Vagina (tissue), 2 donors: ENCODE measurements at regions not wholly inside any gene's neighbourhood (a gene's known extent, or its start where the extent isn't known, plus 50 kb on each side); places are given as distances from the start of the nearest gene placed in this dataset.

Experiments used
- DNase-seq, 2 donors: peaks; one replicate each; pipeline ENCODE4 v3.0.0-alpha.2; 2017; ENCODE audit errors: extremely low spot score in 2 of 2
- H3K27ac ChIP-seq: fragments of 200-600 bp; sonication (generic); one replicate; pipeline ENCODE4 v1.5.1; 2019
- H3K27me3 ChIP-seq: fragments of 200-600 bp; sonication (generic); one replicate; pipeline ENCODE4 v1.5.1; 2019
- H3K36me3 ChIP-seq, 2 donors: fragments of 200-600 bp; sonication (generic); one replicate each; pipeline ENCODE4 v1.5.1; 2017 to 2019
- H3K4me1 ChIP-seq: fragments of 200-600 bp; sonication (generic); one replicate; pipeline ENCODE4 v1.5.1; 2019
- H3K4me3 ChIP-seq, 2 donors: fragments of 200-600 bp; sonication (generic); 1 replicate in 1 of 2; 2 replicates in 1 of 2; pipeline ENCODE4 v1.5.1; 2016 to 2019
- H3K9me3 ChIP-seq: fragments of 200-600 bp; sonication (generic); one replicate; pipeline ENCODE4 v1.5.1; 2019
- POLR2A ChIP-seq, 2 donors: fragments of 450-650 bp; IDR thresholded peaks; one replicate each; pipeline ENCODE4 v1.6.1; 2017; ENCODE audit warnings: antibody characterized with exemption in 2 of 2, mild to moderate bottlenecking in 2 of 2, moderate library complexity in 2 of 2
- POLR2AphosphoS5 ChIP-seq, 2 donors: sonication (generic); formaldehyde crosslinking; IDR thresholded peaks; one replicate each; pipeline ENCODE4 v1.9.0; 2017; ENCODE audit warnings: antibody characterized with exemption in 2 of 2, mild to moderate bottlenecking in 2 of 2, low read depth in 1 of 2; ENCODE audit not compliant: insufficient read depth in 1 of 2
- intact Hi-C: fragments of 100-400 bp; cut with DNase I; formaldehyde crosslinking; loops from one replicate; pipeline ENCODE4 v1.15.1; 2023
- TF ChIP-seq, protein P1 (sequence below), 3 experiments: fragments of 450-650 bp in 2 of 3; fragments of 200-600 bp in 1 of 3; sonication (generic) in 1 of 3; IDR thresholded peaks; one replicate each; pipeline ENCODE4 v1.5.1; 2017 to 2019; ENCODE audit warnings: antibody characterized with exemption in 3 of 3, mild to moderate bottlenecking in 2 of 3, moderate library complexity in 2 of 3

- Histone ChIP-seq H3K27me3 (no peaks in the 10 kb centered on the region), H3K27ac (no peak overlapping the region), H3K4me1 (no peaks in the 10 kb centered on the region), H3K36me3 (no peaks in the 10 kb centered on the region), H3K9me3 (no peaks in the 10 kb centered on the region), H3K4me3 (no peak overlapping the region)
- intact Hi-C loops: no loop called here
- DNase-seq: no peak
- TF ChIP-seq, protein P1, sequence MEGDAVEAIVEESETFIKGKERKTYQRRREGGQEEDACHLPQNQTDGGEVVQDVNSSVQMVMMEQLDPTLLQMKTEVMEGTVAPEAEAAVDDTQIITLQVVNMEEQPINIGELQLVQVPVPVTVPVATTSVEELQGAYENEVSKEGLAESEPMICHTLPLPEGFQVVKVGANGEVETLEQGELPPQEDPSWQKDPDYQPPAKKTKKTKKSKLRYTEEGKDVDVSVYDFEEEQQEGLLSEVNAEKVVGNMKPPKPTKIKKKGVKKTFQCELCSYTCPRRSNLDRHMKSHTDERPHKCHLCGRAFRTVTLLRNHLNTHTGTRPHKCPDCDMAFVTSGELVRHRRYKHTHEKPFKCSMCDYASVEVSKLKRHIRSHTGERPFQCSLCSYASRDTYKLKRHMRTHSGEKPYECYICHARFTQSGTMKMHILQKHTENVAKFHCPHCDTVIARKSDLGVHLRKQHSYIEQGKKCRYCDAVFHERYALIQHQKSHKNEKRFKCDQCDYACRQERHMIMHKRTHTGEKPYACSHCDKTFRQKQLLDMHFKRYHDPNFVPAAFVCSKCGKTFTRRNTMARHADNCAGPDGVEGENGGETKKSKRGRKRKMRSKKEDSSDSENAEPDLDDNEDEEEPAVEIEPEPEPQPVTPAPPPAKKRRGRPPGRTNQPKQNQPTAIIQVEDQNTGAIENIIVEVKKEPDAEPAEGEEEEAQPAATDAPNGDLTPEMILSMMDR (IDR thresholded peaks at IDR 0.05): no peak
- TF ChIP-seq POLR2A (IDR thresholded peaks at IDR 0.05): no peak
- no peak for TF ChIP-seq POLR2AphosphoS5 (IDR thresholded peaks at IDR 0.05; ENCODE audit: insufficient read depth in 1 of 2, low read depth in 1 of 2)
These were observed 101.4 kb upstream of the PIK3CG start for GRCh38 chr7:106763717-106764116.

- no peak for DNase-seq
- H3K4me3 ChIP-seq: no peak overlapping the region
- intact Hi-C loops: no loop called here
These were observed 99.2 kb upstream of the PIK3CG start for GRCh38 chr7:106765727-106766355.

DNA sequence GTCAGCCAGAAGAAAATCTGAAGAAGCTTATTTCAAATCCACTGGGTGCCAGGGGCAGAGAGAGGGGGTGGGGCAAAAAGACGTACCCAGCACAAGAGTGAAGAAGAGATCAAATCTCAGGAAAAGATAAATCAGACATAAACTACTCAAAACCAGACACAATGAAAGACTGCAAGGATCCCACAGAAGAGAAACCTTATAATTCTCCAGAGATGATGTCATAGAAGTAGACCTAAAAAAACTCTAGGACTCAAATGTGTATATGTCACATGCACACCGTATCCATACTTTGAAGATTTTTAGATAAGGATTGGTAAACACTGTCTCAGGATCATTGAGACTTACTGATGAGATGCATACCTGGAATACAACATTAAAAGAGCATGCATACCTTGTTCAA, 98.5 kb upstream of the PIK3CG start:
- Histone ChIP-seq H3K4me3 (no peak overlapping the region), H3K9me3 (no peaks in the 10 kb centered on the region), H3K27me3 (no peaks in the 10 kb centered on the region), H3K36me3 (no peaks in the 10 kb centered on the region), H3K27ac (no peak overlapping the region), H3K4me1 (no peaks in the 10 kb centered on the region)
- intact Hi-C loops: no loop called here
- TF ChIP-seq, protein P1 (IDR thresholded peaks at IDR 0.05): no peak
- TF ChIP-seq POLR2A (IDR thresholded peaks at IDR 0.05): no peak
- TF ChIP-seq POLR2AphosphoS5 (IDR thresholded peaks at IDR 0.05; ENCODE audit: insufficient read depth in 1 of 2, low read depth in 1 of 2): no peak
- DNase-seq: no peak

More at GRCh38 chr7:106765727-106766355, 99.2 kb upstream of the PIK3CG start:
- Histone ChIP-seq H3K36me3 (no peaks in the 10 kb centered on the region), H3K27me3 (no peaks in the 10 kb centered on the region), H3K4me1 (no peaks in the 10 kb centered on the region), H3K27ac (no peak overlapping the region), H3K9me3 (no peaks in the 10 kb centered on the region)
- TF ChIP-seq POLR2AphosphoS5 (IDR thresholded peaks at IDR 0.05; ENCODE audit: insufficient read depth in 1 of 2, low read depth in 1 of 2): no peak
- TF ChIP-seq, protein P1 (IDR thresholded peaks at IDR 0.05): no peak
- no peak for TF ChIP-seq POLR2A (IDR thresholded peaks at IDR 0.05)

DNA sequence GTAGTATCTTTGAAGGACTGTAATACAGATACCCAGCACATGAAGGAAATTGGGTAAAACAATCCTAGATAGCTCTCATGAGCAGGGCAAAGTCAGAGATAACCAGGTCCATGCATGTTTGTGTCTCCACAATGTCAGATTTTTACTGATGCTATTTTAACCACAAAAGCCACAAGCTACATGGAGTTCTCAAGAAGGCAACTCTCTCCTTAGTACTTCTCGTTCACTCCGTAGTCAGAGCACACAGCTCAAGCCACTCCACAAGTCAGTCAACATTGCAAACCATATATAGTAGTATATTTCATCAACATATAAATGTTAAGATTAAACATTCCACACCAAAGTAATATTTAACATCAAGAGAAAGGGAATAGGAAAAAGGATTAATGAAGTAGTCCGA, 98.0 kb upstream of the PIK3CG start:
- H3K4me3 ChIP-seq: no peak overlapping the region
- no peaks in the 10 kb centered on the region for H3K36me3 ChIP-seq
- no peak for DNase-seq
- no peaks in the 10 kb centered on the region for H3K9me3 ChIP-seq
- TF ChIP-seq POLR2A (IDR thresholded peaks at IDR 0.05) (no peak), POLR2AphosphoS5 (IDR thresholded peaks at IDR 0.05; ENCODE audit: insufficient read depth in 1 of 2, low read depth in 1 of 2) (no peak)
- TF ChIP-seq, protein P1 (IDR thresholded peaks at IDR 0.05): no peak
- intact Hi-C loops: no loop called here
- no peaks in the 10 kb centered on the region for H3K4me1 ChIP-seq
- H3K27me3 ChIP-seq: no peaks in the 10 kb centered on the region
- H3K27ac ChIP-seq: no peak overlapping the region

DNA sequence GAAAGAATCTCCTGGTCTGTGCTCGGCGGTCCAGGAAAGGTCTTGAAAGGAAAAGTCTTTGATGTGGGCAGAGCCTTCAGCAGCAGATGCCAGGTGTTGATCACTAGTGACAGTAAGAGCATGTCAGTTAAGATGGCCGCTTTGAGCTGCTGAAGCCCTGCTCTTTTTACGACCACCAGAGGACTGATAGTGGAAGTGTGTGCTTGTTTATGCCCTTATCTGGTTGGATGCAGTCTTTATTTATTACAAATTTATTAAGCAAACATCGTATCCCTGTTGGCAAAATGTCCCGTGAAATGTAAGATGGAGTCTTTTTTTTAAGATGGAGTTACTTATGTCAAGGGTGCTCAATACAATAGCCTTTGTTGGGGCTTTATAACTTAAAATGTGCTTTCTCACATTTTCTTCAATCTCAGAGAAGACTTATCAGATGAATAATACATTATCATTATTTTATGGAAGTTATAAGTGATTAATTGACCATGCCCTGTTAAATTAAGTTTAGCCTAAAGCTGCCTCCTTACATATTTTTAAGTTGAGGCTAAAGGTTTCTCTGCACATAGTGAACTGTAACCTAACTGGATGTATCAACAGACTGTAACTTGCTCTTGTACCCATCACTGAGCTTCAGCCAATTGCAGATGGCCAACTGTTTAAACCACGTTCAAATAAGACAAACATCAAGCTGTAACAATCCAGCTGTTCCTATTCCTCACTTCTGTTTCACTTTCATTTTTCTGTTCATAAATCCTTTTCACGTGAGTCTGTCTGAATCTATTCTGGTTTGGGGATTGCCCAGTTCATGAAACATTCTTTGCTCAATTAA, 97.4 kb upstream of the PIK3CG start:
- H3K27ac ChIP-seq: peak overlapping the region; percentile 36

More for the DNA sequence above, 97.4 kb upstream of the PIK3CG start:
- DNase-seq: no peak
- intact Hi-C loops: no loop called here
- Histone ChIP-seq H3K4me3 (no peak overlapping the region), H3K9me3 (no peaks in the 10 kb centered on the region), H3K4me1 (no peaks in the 10 kb centered on the region), H3K27me3 (no peaks in the 10 kb centered on the region), H3K36me3 (no peaks in the 10 kb centered on the region)
- TF ChIP-seq POLR2AphosphoS5 (IDR thresholded peaks at IDR 0.05; ENCODE audit: insufficient read depth in 1 of 2, low read depth in 1 of 2) (no peak), POLR2A (IDR thresholded peaks at IDR 0.05) (no peak)
- TF ChIP-seq, protein P1 (IDR thresholded peaks at IDR 0.05): no peak
